Esophagus (tissue), 2 donors: ENCODE measurements at regions not wholly inside any gene's neighbourhood (a gene's known extent, or its start where the extent isn't known, plus 50 kb on each side); places are given as distances from the start of the nearest gene placed in this dataset.

Source experiments
- H3K27ac ChIP-seq, 2 donors: one replicate each; pipeline ENCODE4 v1.5.1; 2013; ENCODE audit warnings: low read depth in 2 of 2, mild to moderate bottlenecking in 2 of 2, inconsistent platforms in 1 of 2, low read length in 1 of 2, moderate library complexity in 1 of 2
- H3K27me3 ChIP-seq, 2 donors: one replicate each; pipeline ENCODE4 v1.6.1; 2013; ENCODE audit warnings: low read length in 2 of 2, control low read depth in 1 of 2, mild to moderate bottlenecking in 1 of 2; ENCODE audit not compliant: insufficient read depth in 2 of 2, control insufficient read depth in 1 of 2
- H3K36me3 ChIP-seq, 2 donors: one replicate each; pipeline ENCODE4 v1.6.1; 2013; ENCODE audit warnings: low read length in 1 of 2; ENCODE audit not compliant: control insufficient read depth in 2 of 2, insufficient read depth in 2 of 2
- H3K4me1 ChIP-seq, 2 donors: one replicate each; pipeline ENCODE4 v1.6.1; 2013; ENCODE audit warnings: low read length in 1 of 2; ENCODE audit not compliant: control insufficient read depth in 2 of 2, insufficient read depth in 2 of 2
- H3K4me3 ChIP-seq, 2 donors: one replicate each; pipeline ENCODE4 v1.5.1; 2013; ENCODE audit warnings: low read length in 2 of 2, mild to moderate bottlenecking in 2 of 2, low read depth in 1 of 2, moderate library complexity in 1 of 2
- H3K9me3 ChIP-seq, 2 donors: one replicate each; pipeline ENCODE4 v1.6.1; 2013; ENCODE audit warnings: mild to moderate bottlenecking in 2 of 2, low read depth in 1 of 2, low read length in 1 of 2, moderate library complexity in 1 of 2; ENCODE audit not compliant: control insufficient read depth in 2 of 2, insufficient read depth in 1 of 2
- WGBS, 2 donors: extraction: QIAGEN DNeasy Blood & Tissue Kit; methylation state at CpG; one replicate each; pipeline ENCODE4 v1.1.7; 2013; 5-methylcytosine and 5-hydroxymethylcytosine counted together
- donor health status: healthy with polysubstance abuse.
- donor health status: Bipolar disorder and iron deficiency.

- no peak overlapping the region for H3K4me3 ChIP-seq
- H3K27ac ChIP-seq, result no peak overlapping the region
- no peaks in the 10 kb centered on the region for H3K9me3 ChIP-seq
- no peaks in the 10 kb centered on the region for H3K36me3 ChIP-seq
- no peaks in the 10 kb centered on the region for H3K27me3 ChIP-seq
- H3K4me1 ChIP-seq, result no peaks in the 10 kb centered on the region
These were observed 1038.8 kb upstream of the GBE1 start for GRCh38 chr3:82800248-82800647.

GRCh38 chr3:82796765-82797164 is 1035.3 kb upstream of the GBE1 start:
- Histone ChIP-seq H3K27me3 (no peaks in the 10 kb centered on the region), H3K9me3 (no peaks in the 10 kb centered on the region), H3K27ac (no peak overlapping the region), H3K4me3 (no peak overlapping the region), H3K4me1 (no peaks in the 10 kb centered on the region), H3K36me3 (no peaks in the 10 kb centered on the region)
- 85 to 89% methylated on average over 1 of the region's 1 CpG for WGBS, 2 donors

- 90 to 92% methylated on average over 11 of the region's 11 CpGs for WGBS, 2 donors
- Histone ChIP-seq H3K4me3 (no peak overlapping the region), H3K36me3 (no peaks in the 10 kb centered on the region), H3K27me3 (no peaks in the 10 kb centered on the region), H3K4me1 (no peaks in the 10 kb centered on the region), H3K27ac (no peak overlapping the region), H3K9me3 (no peaks in the 10 kb centered on the region)
These were observed 1029.8 kb upstream of the GBE1 start for GRCh38 chr3:82791241-82791640.

GRCh38 chr3:82790307-82791097 is 1029.1 kb upstream of the GBE1 start:
- H3K36me3 ChIP-seq, result no peaks in the 10 kb centered on the region
- WGBS, 2 donors, result 81 to 84% methylated on average over 13 of the region's 13 CpGs
- no peaks in the 10 kb centered on the region for H3K4me1 ChIP-seq
- H3K27me3 ChIP-seq, result no peaks in the 10 kb centered on the region
- H3K9me3 ChIP-seq, result no peaks in the 10 kb centered on the region
- H3K4me3 ChIP-seq, result no peak overlapping the region
- H3K27ac ChIP-seq, result no peak overlapping the region

GRCh38 chr3:82783194-82783593 is 1021.7 kb upstream of the GBE1 start:
- Histone ChIP-seq H3K36me3 (no peaks in the 10 kb centered on the region), H3K27me3 (no peaks in the 10 kb centered on the region), H3K4me3 (no peak overlapping the region), H3K9me3 (no peaks in the 10 kb centered on the region), H3K27ac (no peak overlapping the region), H3K4me1 (no peaks in the 10 kb centered on the region)
- 75 to 80% methylated on average over 3 of the region's 3 CpGs for WGBS, 2 donors

- no peaks in the 10 kb centered on the region for H3K27me3 ChIP-seq
These were observed 1011.8 kb upstream of the GBE1 start for GRCh38 chr3:82773207-82773606.

GRCh38 chr3:82764521-82764920 is 1003.1 kb upstream of the GBE1 start:
- WGBS, 2 donors, result 95 to 96% methylated on average over 1 of the region's 1 CpG

More at GRCh38 chr3:82773207-82773606, 1011.8 kb upstream of the GBE1 start:
- Histone ChIP-seq H3K36me3 (no peaks in the 10 kb centered on the region), H3K27ac (no peak overlapping the region), H3K9me3 (no peaks in the 10 kb centered on the region), H3K4me1 (no peaks in the 10 kb centered on the region), H3K4me3 (no peak overlapping the region)
- 84 to 86% methylated on average over 4 of the region's 4 CpGs for WGBS, 2 donors

GRCh38 chr3:82761858-82762257 is 1000.4 kb upstream of the GBE1 start:
- WGBS, 2 donors, result 78 to 79% methylated on average over 1 of the region's 1 CpG
- no peak overlapping the region for H3K4me3 ChIP-seq

More at GRCh38 chr3:82764521-82764920, 1003.1 kb upstream of the GBE1 start:
- Histone ChIP-seq H3K27ac (no peak overlapping the region), H3K4me3 (no peak overlapping the region), H3K4me1 (no peaks in the 10 kb centered on the region), H3K9me3 (no peaks in the 10 kb centered on the region), H3K27me3 (no peaks in the 10 kb centered on the region), H3K36me3 (no peaks in the 10 kb centered on the region)

GRCh38 chr3:82745544-82745943 is 984.1 kb upstream of the GBE1 start:
- no peak overlapping the region for H3K27ac ChIP-seq
- peaks cover 0 to 3% of the 10 kb centered on the region in 2 donors for H3K9me3 ChIP-seq
- WGBS, 2 donors, result 55 to 63% methylated on average over 1 of the region's 1 CpG
- no peak overlapping the region for H3K4me3 ChIP-seq
- H3K36me3 ChIP-seq, result no peaks in the 10 kb centered on the region
- peaks cover 0 to 2% of the 10 kb centered on the region in 2 donors for H3K4me1 ChIP-seq
- H3K27me3 ChIP-seq, result no peaks in the 10 kb centered on the region

More at GRCh38 chr3:82761858-82762257, 1000.4 kb upstream of the GBE1 start:
- no peaks in the 10 kb centered on the region for H3K36me3 ChIP-seq
- no peaks in the 10 kb centered on the region for H3K4me1 ChIP-seq
- no peak overlapping the region for H3K27ac ChIP-seq
- no peaks in the 10 kb centered on the region for H3K9me3 ChIP-seq
- H3K27me3 ChIP-seq, result no peaks in the 10 kb centered on the region

- WGBS, 2 donors, result 89 to 92% methylated on average over 5 of the region's 5 CpGs
- Histone ChIP-seq H3K9me3 (peaks cover 0 to 3% of the 10 kb centered on the region in 2 donors), H3K27me3 (no peaks in the 10 kb centered on the region), H3K4me3 (no peak overlapping the region), H3K27ac (no peak overlapping the region), H3K4me1 (peaks cover 0 to 2% of the 10 kb centered on the region in 2 donors), H3K36me3 (no peaks in the 10 kb centered on the region)
These were observed 981.8 kb upstream of the GBE1 start for GRCh38 chr3:82743196-82743595.
